H1 (cell line): ENCODE measurements at regions not wholly inside any gene's neighbourhood (a gene's known extent, or its start where the extent isn't known, plus 50 kb on each side); places are given as distances from the start of the nearest gene placed in this dataset.

Experiments
- CTCF ChIA-PET: fragments of 300-600 bp; sonication (Branson Sonifier 250); formaldehyde crosslinking; loops from one replicate; lab custom pipeline; 2021; ENCODE audit not compliant: partially characterized antibody; lab: Charles Lee
- POLR2A ChIA-PET: fragments of 300-600 bp; sonication (Branson Sonifier 250); formaldehyde crosslinking; loops from one replicate; lab custom pipeline; 2021; ENCODE audit warnings: inconsistent platforms; ENCODE audit not compliant: partially characterized antibody; lab: Charles Lee
- DNase-seq, 2 experiments: peaks; one replicate each; pipeline versions ENCODE4 v3.0.0 to v3.0.0-alpha.2; 2010 to 2022; ENCODE audit warnings: low spot score in 2 of 2, low read depth in 1 of 2, mixed read lengths in 1 of 2
- FAIRE-seq: peaks from 2 replicates; lab custom pipeline; 2011; peaks lifted over from hg19 to GRCh38; lab: Jason Lieb, UNC
- H2AFZ ChIP-seq: 2 replicates; pipeline ENCODE4 v1.8.1; 2012; ENCODE audit warnings: low read length, inconsistent platforms
- H2AK5ac ChIP-seq: 2 replicates; pipeline ENCODE4 v1.6.1; 2013; ENCODE audit warnings: low read depth, low read length
- H2BK120ac ChIP-seq: replicated peaks from 2 replicates; pipeline ENCODE3; 2013; ENCODE audit warnings: low read depth, low read length, inconsistent platforms
- H2BK12ac ChIP-seq: 2 replicates; pipeline ENCODE4 v1.6.1; 2013; ENCODE audit warnings: low read depth, low read length
- H2BK15ac ChIP-seq: 2 replicates; pipeline ENCODE4 v1.6.1; 2013; ENCODE audit warnings: low read length
- H2BK20ac ChIP-seq: 2 replicates; pipeline ENCODE4 v1.6.1; 2013; ENCODE audit warnings: low read length
- H2BK5ac ChIP-seq: 2 replicates; pipeline ENCODE4 v1.6.1; 2013; ENCODE audit warnings: low read depth, low read length
- H3K14ac ChIP-seq: 2 replicates; pipeline ENCODE4 v1.6.1; 2013; ENCODE audit warnings: inconsistent platforms; ENCODE audit not compliant: insufficient read length
- H3K18ac ChIP-seq: 2 replicates; pipeline ENCODE4 v1.6.1; 2013; ENCODE audit warnings: low read length; ENCODE audit errors: extremely low read depth
- H3K23ac ChIP-seq: 2 replicates; pipeline ENCODE4 v1.6.1; 2013; ENCODE audit warnings: inconsistent platforms; ENCODE audit not compliant: insufficient read length
- H3K23me2 ChIP-seq: 2 replicates; pipeline ENCODE4 v1.6.1; 2013; ENCODE audit warnings: low read depth, low read length
- H3K27ac ChIP-seq: 2 replicates; pipeline ENCODE4 v1.6.1; 2011; ENCODE audit warnings: low read depth, low read length, inconsistent platforms
- H3K27me3 ChIP-seq, 4 experiments: replicated peaks in 1 of 4; 1 replicate in 1 of 4; 2 replicates in 3 of 4; pipeline versions ENCODE4 v1.6.1 to v1.8.1; 2011 to 2013; ENCODE audit warnings: low read length in 3 of 4, mild to moderate bottlenecking in 3 of 4, inconsistent platforms in 2 of 4, mixed read lengths in 2 of 4, moderate library complexity in 1 of 4; ENCODE audit not compliant: control insufficient read depth in 3 of 4, insufficient read depth in 3 of 4; ENCODE audit errors: extremely low read depth in 1 of 4
- H3K36me3 ChIP-seq, 4 experiments: 2 replicates each; pipeline versions ENCODE4 v1.6.1 to v1.8.1; 2011 to 2013; ENCODE audit warnings: mild to moderate bottlenecking in 4 of 4, low read length in 3 of 4, moderate library complexity in 2 of 4, control low read depth in 1 of 4, inconsistent platforms in 1 of 4; ENCODE audit not compliant: insufficient read depth in 4 of 4, control insufficient read depth in 2 of 4
- H3K4ac ChIP-seq: replicated peaks from 2 replicates; pipeline ENCODE3; 2013; ENCODE audit warnings: low read length, low read depth, mixed read lengths, inconsistent platforms; ENCODE audit not compliant: insufficient read length
- H3K4me1 ChIP-seq, 4 experiments: replicated peaks in 1 of 4; 1 replicate in 1 of 4; 2 replicates in 3 of 4; pipeline versions ENCODE4 v1.6.1 to v1.8.1; 2011 to 2013; ENCODE audit warnings: low read length in 3 of 4, inconsistent platforms in 2 of 4, mixed read lengths in 1 of 4; ENCODE audit not compliant: insufficient read depth in 4 of 4, control insufficient read depth in 3 of 4
- H3K4me2 ChIP-seq, 2 experiments: 2 replicates each; pipeline versions ENCODE4 v1.6.1 to v1.8.1; 2011 to 2013; ENCODE audit warnings: low read depth in 2 of 2, low read length in 2 of 2, control low read depth in 1 of 2, inconsistent platforms in 1 of 2, mild to moderate bottlenecking in 1 of 2; ENCODE audit not compliant: insufficient read depth in 1 of 2
- H3K4me3 ChIP-seq, 4 experiments: fragments of 200-600, 300-600 bp in 1 of 4; sonication (generic), shearing (Covaris generic), sonication (Bioruptor Twin) in 1 of 4; 2 replicates each; pipeline versions ENCODE4 v1.5.1 to v1.8.1; 2011 to 2016; ENCODE audit warnings: low read length in 4 of 4, low read depth in 3 of 4, control low read depth in 2 of 4, inconsistent platforms in 2 of 4, mild to moderate bottlenecking in 2 of 4, mixed read lengths in 1 of 4, moderate library complexity in 1 of 4; ENCODE audit not compliant: insufficient read depth in 2 of 4; ENCODE audit errors: extremely low read depth in 1 of 4
- H3K56ac ChIP-seq: replicated peaks from 2 replicates; pipeline ENCODE3; 2013; ENCODE audit warnings: low read depth, mild to moderate bottlenecking, mixed read lengths, low read length, inconsistent platforms; ENCODE audit not compliant: insufficient read length
- H3K79me1 ChIP-seq: 2 replicates; pipeline ENCODE4 v1.6.1; 2013; ENCODE audit warnings: low read depth, low read length, control low read depth
- H3K79me2 ChIP-seq, 2 experiments: 2 replicates each; pipeline versions ENCODE4 v1.6.1 to v1.8.1; 2012 to 2013; ENCODE audit warnings: low read length in 2 of 2, mild to moderate bottlenecking in 2 of 2, inconsistent platforms in 1 of 2; ENCODE audit not compliant: insufficient read depth in 2 of 2, control insufficient read depth in 1 of 2
- H3K9ac ChIP-seq, 4 experiments: replicated peaks in 1 of 4; 1 replicate in 1 of 4; 2 replicates in 3 of 4; pipeline versions ENCODE4 v1.6.1 to v1.8.1; 2011 to 2013; ENCODE audit warnings: low read depth in 3 of 4, low read length in 3 of 4, control low read depth in 2 of 4, mild to moderate bottlenecking in 2 of 4, moderate library complexity in 2 of 4, inconsistent platforms in 1 of 4; ENCODE audit errors: extremely low read depth in 1 of 4
- H3K9me3 ChIP-seq, 2 experiments: 2 replicates each; pipeline versions ENCODE4 v1.6.1 to v1.8.1; 2012 to 2013; ENCODE audit warnings: mild to moderate bottlenecking in 2 of 2, moderate library complexity in 2 of 2, control low read depth in 1 of 2, inconsistent platforms in 1 of 2, low read depth in 1 of 2, low read length in 1 of 2, mixed read lengths in 1 of 2; ENCODE audit not compliant: insufficient read depth in 2 of 2
- H4K20me1 ChIP-seq, 2 experiments: replicated peaks in 1 of 2; 2 replicates each; pipeline versions ENCODE3 to v1.8.1; 2011 to 2013; ENCODE audit warnings: inconsistent platforms in 2 of 2, low read length in 2 of 2, mild to moderate bottlenecking in 1 of 2; ENCODE audit not compliant: insufficient read depth in 2 of 2, control insufficient read depth in 1 of 2
- H4K5ac ChIP-seq: 2 replicates; pipeline ENCODE4 v1.6.1; 2013; ENCODE audit warnings: low read length, low read depth, mixed read lengths, inconsistent platforms; ENCODE audit not compliant: insufficient read length
- H4K8ac ChIP-seq: 2 replicates; pipeline ENCODE4 v1.8.0; 2013; ENCODE audit warnings: mild to moderate bottlenecking, moderate library complexity, low read length, inconsistent platforms; ENCODE audit not compliant: insufficient read depth; ENCODE audit errors: extremely low read depth
- H4K91ac ChIP-seq: replicated peaks from 2 replicates; pipeline ENCODE3; 2013; ENCODE audit warnings: low read length, mixed read lengths, inconsistent platforms; ENCODE audit not compliant: insufficient read length
- BACH1 ChIP-seq: IDR thresholded peaks from 2 replicates; pipeline ENCODE4 v1.6.1; 2012; ENCODE audit warnings: low read length, improper control_type of control experiment
- CEBPB ChIP-seq: IDR thresholded peaks from 2 replicates; pipeline ENCODE4 v1.6.1; 2012; ENCODE audit warnings: low read depth, low read length
- CTCF ChIP-seq, 3 experiments: IDR thresholded peaks; 1 replicate in 2 of 3; 2 replicates in 1 of 3; pipeline versions ENCODE4 v1.5.1 to v1.6.1; 2011; ENCODE audit warnings: low read length in 3 of 3, mild to moderate bottlenecking in 3 of 3, inconsistent platforms in 2 of 3, low read depth in 1 of 3, moderate library complexity in 1 of 3; ENCODE audit not compliant: insufficient read depth in 1 of 3; ENCODE audit errors: control extremely low read depth in 1 of 3
- EGR1 ChIP-seq: IDR thresholded peaks from 2 replicates; pipeline ENCODE4 v1.6.1; 2011; ENCODE audit warnings: low read depth, low read length, borderline replicate concordance
- EZH2 ChIP-seq: fragments of 200-600 bp; sonication (generic); IDR thresholded peaks from 2 replicates; pipeline ENCODE4 v1.7.1; 2012; ENCODE audit warnings: low read depth, mild to moderate bottlenecking, moderate library complexity, low read length, inconsistent platforms; ENCODE audit not compliant: severe bottlenecking
- FOSL1 ChIP-seq: IDR thresholded peaks from 2 replicates; pipeline ENCODE4 v1.6.1; 2011; ENCODE audit warnings: mild to moderate bottlenecking, low read depth, low read length, moderate library complexity; ENCODE audit not compliant: insufficient read depth
- JUN ChIP-seq: IDR thresholded peaks from 2 replicates; pipeline ENCODE4 v1.6.1; 2011; ENCODE audit warnings: low read depth, mild to moderate bottlenecking, improper control_type of control experiment, low read length
- KDM5A ChIP-seq: fragments of 200-600 bp; IDR thresholded peaks from 2 replicates; pipeline ENCODE4 v1.7.1; 2012; ENCODE audit warnings: mild to moderate bottlenecking, low read length, inconsistent platforms, mixed read lengths
- RXRA ChIP-seq: IDR thresholded peaks from 2 replicates; pipeline ENCODE4 v1.6.1; 2011; ENCODE audit warnings: low read depth, mild to moderate bottlenecking, low read length, moderate library complexity; ENCODE audit not compliant: insufficient read depth
- SIRT6 ChIP-seq: IDR thresholded peaks from one replicate; pipeline ENCODE4 v1.7.1; 2012; ENCODE audit warnings: low read length, inconsistent platforms
- SP1 ChIP-seq: IDR thresholded peaks from 2 replicates; pipeline ENCODE4 v1.6.1; 2011; ENCODE audit warnings: low read depth, low read length
- SRF ChIP-seq: IDR thresholded peaks from 2 replicates; pipeline ENCODE4 v1.6.1; 2011; ENCODE audit warnings: mild to moderate bottlenecking, low read depth, low read length, moderate library complexity
- USF2 ChIP-seq: IDR thresholded peaks from 2 replicates; pipeline ENCODE4 v1.6.1; 2011; ENCODE audit warnings: low read length, improper control_type of control experiment
- WGBS, 2 experiments: shearing (Covaris generic) in 1 of 2; methylation state at CpG; one replicate each; pipeline versions ENCODE4 v1.1.6 to v1.1.7; 2013 to 2015; ENCODE audit warnings: low lambda C conversion rate in 2 of 2, mixed read lengths in 2 of 2, inconsistent platforms in 1 of 2, low coverage in 1 of 2, missing lambda C conversion rate in 1 of 2; ENCODE audit not compliant: insufficient replicate concordance in 2 of 2, insufficient coverage in 1 of 2, insufficient read length in 1 of 2; ENCODE audit errors: extremely low coverage in 1 of 2, missing lambda C conversion rate in 1 of 2; 5-methylcytosine and 5-hydroxymethylcytosine counted together

GRCh38 chrX:20988118-20988517 is 386.1 kb upstream of the CNKSR2 start:
- Histone ChIP-seq H2BK120ac (no peak overlapping the region), H3K4me1 (no peaks in the 10 kb centered on the region), H3K23ac (no peak overlapping the region), H3K14ac (no peak overlapping the region), H2AFZ (no peak overlapping the region), H4K91ac (no peak overlapping the region), H2AK5ac (no peak overlapping the region), H3K4me2 (no peak overlapping the region), H4K5ac (no peak overlapping the region), H3K4ac (no peak overlapping the region), H2BK5ac (no peak overlapping the region), H2BK15ac (no peak overlapping the region), H2BK12ac (no peak overlapping the region), H3K79me1 (no peaks in the 10 kb centered on the region), H4K20me1 (no peaks in the 10 kb centered on the region), H3K18ac (no peak overlapping the region), H3K4me3 (no peak overlapping the region), H3K27ac (no peak overlapping the region), H2BK20ac (no peak overlapping the region), H3K27me3 (no peaks in the 10 kb centered on the region), H3K9ac (no peak overlapping the region), H3K9me3 (no peaks in the 10 kb centered on the region), H3K79me2 (no peaks in the 10 kb centered on the region), H3K56ac (no peak overlapping the region), H4K8ac (no peak overlapping the region), H3K36me3 (no peaks in the 10 kb centered on the region), H3K23me2 (no peaks in the 10 kb centered on the region)
- CTCF ChIA-PET: no interaction called here
- FAIRE-seq: no peak
- 100% methylated on average over 2 of the region's 3 CpGs; no CpG with 5 or more reads in 1 of the 2 experiments for WGBS, 2 experiments
- POLR2A ChIA-PET: no interaction called here
- DNase-seq: no peak
- TF ChIP-seq RXRA: no peak
- TF ChIP-seq EZH2: no peak
- no peak for TF ChIP-seq SP1
- TF ChIP-seq CTCF (IDR thresholded peaks at IDR 0.05; ENCODE audit: control extremely low read depth in 1 of 3, insufficient read depth in 1 of 3, low read depth in 1 of 3, low read length in 3 of 3): no peak
- no peak for TF ChIP-seq CEBPB
- no peak for TF ChIP-seq USF2
- TF ChIP-seq SIRT6: no peak
- TF ChIP-seq JUN: no peak
- TF ChIP-seq SRF: no peak
- no peak for TF ChIP-seq EGR1
- no peak for TF ChIP-seq BACH1
- no peak for TF ChIP-seq KDM5A
- TF ChIP-seq FOSL1: no peak
